ENCODE measurements at regions not wholly inside any gene's neighbourhood (a gene's known extent, or its start where the extent isn't known, plus 50 kb on each side); places are given as distances from the start of the nearest gene placed in this dataset.

- TF ChIP-seq CTCF (conservative IDR thresholded peaks at IDR 0.05; ENCODE audit: low read depth, low read length): no peak
- TF ChIP-seq RAD21 (IDR thresholded peaks at IDR 0.05; ENCODE audit: low read length): no peak
- TF ChIP-seq POLR2A (IDR thresholded peaks at IDR 0.05; ENCODE audit: low read depth, low read length): no peak
- TF ChIP-seq RCOR1 (IDR thresholded peaks at IDR 0.05; ENCODE audit: insufficient replicate concordance, low read length): no peak
- TF ChIP-seq BHLHE40 (IDR thresholded peaks at IDR 0.05; ENCODE audit: low read depth, low read length): no peak
- no peak for TF ChIP-seq CEBPB (IDR thresholded peaks at IDR 0.05; ENCODE audit: low read depth, low read length)
- TF ChIP-seq SMC3 (IDR thresholded peaks at IDR 0.05; ENCODE audit: low read depth, low read length): no peak
- no peak for TF ChIP-seq NFE2L2 (IDR thresholded peaks at IDR 0.05; ENCODE audit: low read depth, low read length)
- TF ChIP-seq RFX5 (IDR thresholded peaks at IDR 0.05; ENCODE audit: low read depth, low read length): no peak
- TF ChIP-seq MAZ (IDR thresholded peaks at IDR 0.05; ENCODE audit: borderline replicate concordance, low read depth, low read length): no peak
- TF ChIP-seq USF2 (IDR thresholded peaks at IDR 0.05; ENCODE audit: low read depth, low read length): no peak
- no peak for TF ChIP-seq MAFK (IDR thresholded peaks at IDR 0.05; ENCODE audit: low read depth, low read length)
- TF ChIP-seq MXI1 (IDR thresholded peaks at IDR 0.05; ENCODE audit: borderline replicate concordance, low read depth, low read length): no peak
These were observed 131.9 kb downstream of the EIF4E start for GRCh38 chr4:98796991-98797390.
